ENCODE measurements at regions not wholly inside any gene's neighbourhood (a gene's known extent, or its start where the extent isn't known, plus 50 kb on each side); places are given as distances from the start of the nearest gene placed in this dataset.

- Histone ChIP-seq H3K4me3 (no peak overlapping the region), H3K4me1 (ENCODE audit: insufficient read depth) (no peaks in the 10 kb centered on the region), H3K79me2 (no peaks in the 10 kb centered on the region), H3K9me3 (ENCODE audit: low read depth) (no peaks in the 10 kb centered on the region), H3K27me3 (no peaks in the 10 kb centered on the region), H3K4me2 (no peak overlapping the region), H4K20me1 (ENCODE audit: insufficient read depth, poor library complexity, severe bottlenecking) (no peaks in the 10 kb centered on the region), H3K9me2 (replicated peaks; ENCODE audit: insufficient read depth) (no peaks in the 10 kb centered on the region), H3K36me3 (replicated peaks; ENCODE audit: insufficient read depth, low read depth) (no peaks in the 10 kb centered on the region), H2AFZ (no peak overlapping the region), H3K27ac (no peak overlapping the region)
- TF ChIP-seq CTCF (IDR thresholded peaks at IDR 0.05; ENCODE audit: poor library complexity) (no peak), EZH2phosphoT487 (IDR thresholded peaks at IDR 0.05; ENCODE audit: low read depth, severe bottlenecking, unreplicated experiment) (no peak), EZH2 (IDR thresholded peaks at IDR 0.05; ENCODE audit: borderline replicate concordance) (no peak)
- DNase-seq (ENCODE audit: low spot score), result no peak
- 79% methylated on average over 2 of the region's 2 CpGs for WGBS (ENCODE audit: low lambda C conversion rate, missing lambda C conversion rate)
These were observed 808.4 kb upstream of the CITED2 start for GRCh38 chr6:140182821-140183220.

- no peak overlapping the region for H3K27ac ChIP-seq
- no peak for DNase-seq (ENCODE audit: low spot score)
- no peaks in the 10 kb centered on the region for H3K27me3 ChIP-seq
- no peaks in the 10 kb centered on the region for H4K20me1 ChIP-seq (ENCODE audit: insufficient read depth, poor library complexity, severe bottlenecking)
- WGBS (ENCODE audit: low lambda C conversion rate, missing lambda C conversion rate), result 98% methylated on average over 2 of the region's 2 CpGs
- H3K79me2 ChIP-seq, result no peaks in the 10 kb centered on the region
- no peak for TF ChIP-seq EZH2phosphoT487 (IDR thresholded peaks at IDR 0.05; ENCODE audit: low read depth, severe bottlenecking, unreplicated experiment)
- no peak for TF ChIP-seq EZH2 (IDR thresholded peaks at IDR 0.05; ENCODE audit: borderline replicate concordance)
- no peak for TF ChIP-seq CTCF (IDR thresholded peaks at IDR 0.05; ENCODE audit: poor library complexity)
- no peaks in the 10 kb centered on the region for H3K36me3 ChIP-seq (replicated peaks; ENCODE audit: insufficient read depth, low read depth)
- H3K4me2 ChIP-seq, result no peak overlapping the region
- no peak overlapping the region for H3K4me3 ChIP-seq
- H3K9me2 ChIP-seq (replicated peaks; ENCODE audit: insufficient read depth), result no peaks in the 10 kb centered on the region
- H2AFZ ChIP-seq, result no peak overlapping the region
- no peaks in the 10 kb centered on the region for H3K9me3 ChIP-seq (ENCODE audit: low read depth)
- H3K4me1 ChIP-seq (ENCODE audit: insufficient read depth), result no peaks in the 10 kb centered on the region
These were observed 807.4 kb upstream of the CITED2 start for GRCh38 chr6:140181876-140182275.

GRCh38 chr6:140180306-140180705 is 805.9 kb upstream of the CITED2 start:
- no peaks in the 10 kb centered on the region for H4K20me1 ChIP-seq (ENCODE audit: insufficient read depth, poor library complexity, severe bottlenecking)
- H3K9me2 ChIP-seq (replicated peaks; ENCODE audit: insufficient read depth), result no peaks in the 10 kb centered on the region
- no peak overlapping the region for H3K4me3 ChIP-seq
- H3K4me1 ChIP-seq (ENCODE audit: insufficient read depth), result no peaks in the 10 kb centered on the region
- no peak overlapping the region for H3K27ac ChIP-seq
- no peaks in the 10 kb centered on the region for H3K36me3 ChIP-seq (replicated peaks; ENCODE audit: insufficient read depth, low read depth)
- no peaks in the 10 kb centered on the region for H3K79me2 ChIP-seq
- no peak overlapping the region for H3K4me2 ChIP-seq
- no peaks in the 10 kb centered on the region for H3K9me3 ChIP-seq (ENCODE audit: low read depth)
- TF ChIP-seq CTCF (IDR thresholded peaks at IDR 0.05; ENCODE audit: poor library complexity) (no peak), EZH2phosphoT487 (IDR thresholded peaks at IDR 0.05; ENCODE audit: low read depth, severe bottlenecking, unreplicated experiment) (no peak), EZH2 (IDR thresholded peaks at IDR 0.05; ENCODE audit: borderline replicate concordance) (no peak)
- DNase-seq (ENCODE audit: low spot score), result no peak
- H2AFZ ChIP-seq, result no peak overlapping the region
- no peaks in the 10 kb centered on the region for H3K27me3 ChIP-seq
- WGBS (ENCODE audit: low lambda C conversion rate, missing lambda C conversion rate), result 95% methylated on average over 2 of the region's 2 CpGs

GRCh38 chr6:140178935-140179334 is 804.5 kb upstream of the CITED2 start:
- Histone ChIP-seq H3K4me2 (no peak overlapping the region), H3K27ac (no peak overlapping the region)
- no peak for TF ChIP-seq CTCF (IDR thresholded peaks at IDR 0.05; ENCODE audit: poor library complexity)
- no peak for TF ChIP-seq EZH2 (IDR thresholded peaks at IDR 0.05; ENCODE audit: borderline replicate concordance)
- TF ChIP-seq EZH2phosphoT487 (IDR thresholded peaks at IDR 0.05; ENCODE audit: low read depth, severe bottlenecking, unreplicated experiment), result no peak

More at GRCh38 chr6:140178935-140179334, 804.5 kb upstream of the CITED2 start:
- Histone ChIP-seq H4K20me1 (ENCODE audit: insufficient read depth, poor library complexity, severe bottlenecking) (no peaks in the 10 kb centered on the region), H3K79me2 (no peaks in the 10 kb centered on the region), H3K36me3 (replicated peaks; ENCODE audit: insufficient read depth, low read depth) (no peaks in the 10 kb centered on the region), H3K9me3 (ENCODE audit: low read depth) (no peaks in the 10 kb centered on the region), H2AFZ (no peak overlapping the region), H3K9me2 (replicated peaks; ENCODE audit: insufficient read depth) (no peaks in the 10 kb centered on the region), H3K4me1 (ENCODE audit: insufficient read depth) (no peaks in the 10 kb centered on the region), H3K4me3 (no peak overlapping the region), H3K27me3 (no peaks in the 10 kb centered on the region)
- no peak for DNase-seq (ENCODE audit: low spot score)

Measured in hepatocyte (in vitro differentiated cells).